Activated CD8-positive, alpha-beta memory T cell treated with anti-CD3 and anti-CD28 coated beads, Interleukin-2, amount 50 U/mL, for 24 hours (primary cell): ENCODE measurements at regions not wholly inside any gene's neighbourhood (a gene's known extent, or its start where the extent isn't known, plus 50 kb on each side); places are given as distances from the start of the nearest gene placed in this dataset.

Experiments
- DNase-seq: peaks from one replicate; pipeline ENCODE4 v3.0.0-alpha.2; 2020; ENCODE audit errors: extremely low read depth

- no peak for DNase-seq
Measured at GRCh38 chr10:65482848-65483247, 1443.0 kb upstream of the LRRTM3 start.

- DNase-seq, result no peak
Measured at GRCh38 chr10:65491799-65492198, 1434.0 kb upstream of the LRRTM3 start.

GRCh38 chr10:65496541-65496940 lies 1429.3 kb upstream of the LRRTM3 start:
- no peak for DNase-seq

- no peak for DNase-seq
Measured at GRCh38 chr10:65497837-65498236, 1428.0 kb upstream of the LRRTM3 start.

GRCh38 chr10:65500716-65501115 lies 1425.1 kb upstream of the LRRTM3 start:
- no peak for DNase-seq

- no peak for DNase-seq
Measured at GRCh38 chr10:65501259-65501658, 1424.6 kb upstream of the LRRTM3 start.

- no peak for DNase-seq
Measured at GRCh38 chr10:65518379-65518778, 1407.5 kb upstream of the LRRTM3 start.

GRCh38 chr10:65528986-65529385 lies 1396.8 kb upstream of the LRRTM3 start:
- DNase-seq, result no peak

GRCh38 chr10:65531545-65531944 lies 1394.3 kb upstream of the LRRTM3 start:
- DNase-seq, result no peak

GRCh38 chr10:65534771-65535170 lies 1391.1 kb upstream of the LRRTM3 start:
- DNase-seq, result no peak

GRCh38 chr10:65544756-65545155 lies 1381.1 kb upstream of the LRRTM3 start:
- no peak for DNase-seq

- no peak for DNase-seq
Measured at GRCh38 chr10:65548001-65548400, 1377.8 kb upstream of the LRRTM3 start.

GRCh38 chr10:65550761-65551160 lies 1375.1 kb upstream of the LRRTM3 start:
- DNase-seq, result no peak

GRCh38 chr10:65555192-65555591 lies 1370.6 kb upstream of the LRRTM3 start:
- no peak for DNase-seq

- DNase-seq, result no peak
Measured at GRCh38 chr10:65556006-65556405, 1369.8 kb upstream of the LRRTM3 start.

GRCh38 chr10:65559369-65559768 lies 1366.5 kb upstream of the LRRTM3 start:
- DNase-seq, result no peak

- DNase-seq, result no peak
Measured at GRCh38 chr10:65565246-65565645, 1360.6 kb upstream of the LRRTM3 start.

GRCh38 chr10:65566906-65567305 lies 1358.9 kb upstream of the LRRTM3 start:
- DNase-seq, result no peak

GRCh38 chr10:65570143-65571010 lies 1355.5 kb upstream of the LRRTM3 start:
- DNase-seq, result no peak

- DNase-seq, result no peak
Measured at GRCh38 chr10:65571011-65571570, 1354.7 kb upstream of the LRRTM3 start.

GRCh38 chr10:65581426-65582026 lies 1344.3 kb upstream of the LRRTM3 start:
- no peak for DNase-seq

GRCh38 chr10:65602182-65602865 lies 1323.5 kb upstream of the LRRTM3 start:
- DNase-seq, result no peak
